GM23338 (cell line): ENCODE measurements at regions not wholly inside any gene's neighbourhood (a gene's known extent, or its start where the extent isn't known, plus 50 kb on each side); places are given as distances from the start of the nearest gene placed in this dataset.
"Not testable (repeated sequence)": the region's sequence is repeated elsewhere in the genome, so short reads cannot be mapped to it uniquely, and the experiment has no call there.

Experiments
- ATAC-seq: fragments of 200-7000 bp; cut with Tn5 transposase; 3 replicates; pipeline ENCODE4 v1.9.1; 2020
- DNase-seq: peaks from one replicate; pipeline ENCODE4 v3.0.0-alpha.2; 2015; ENCODE audit warnings: low spot score
- H2AFZ ChIP-seq: fragments of 200-600 bp; sonication (generic); 2 replicates; pipeline ENCODE4 v1.8.0; 2016; ENCODE audit warnings: antibody characterized with exemption, mild to moderate bottlenecking, moderate library complexity
- H3F3A ChIP-seq: fragments of 200-600 bp; sonication (generic); replicated peaks from 2 replicates; pipeline ENCODE4 v1.8.0; 2017; ENCODE audit warnings: antibody characterized with exemption, mixed run types, low read depth
- H3K27ac ChIP-seq: fragments of 200-600 bp; sonication (generic); 2 replicates; pipeline ENCODE4 v1.6.1; 2016; ENCODE audit warnings: low read depth
- H3K27me3 ChIP-seq: fragments of 200-600 bp; sonication (generic); 2 replicates; pipeline ENCODE4 v1.8.0; 2016; ENCODE audit warnings: mild to moderate bottlenecking, mixed run types, moderate library complexity; ENCODE audit not compliant: insufficient read depth
- H3K36me3 ChIP-seq: fragments of 200-600 bp; sonication (generic); 2 replicates; pipeline ENCODE4 v1.8.0; 2016; ENCODE audit warnings: mild to moderate bottlenecking; ENCODE audit not compliant: insufficient read depth
- H3K4me1 ChIP-seq: fragments of 200-600 bp; sonication (generic); 2 replicates; pipeline ENCODE4 v1.8.0; 2016; ENCODE audit warnings: mild to moderate bottlenecking, moderate library complexity; ENCODE audit not compliant: insufficient read depth
- H3K4me2 ChIP-seq: fragments of 200-600 bp; sonication (generic); 2 replicates; pipeline ENCODE4 v1.7.1; 2017; ENCODE audit warnings: mixed run types
- H3K4me3 ChIP-seq: fragments of 200-600 bp; sonication (generic); 2 replicates; pipeline ENCODE4 v1.6.1; 2016; ENCODE audit warnings: mixed run types
- H3K79me2 ChIP-seq: fragments of 200-600 bp; sonication (generic); replicated peaks from 2 replicates; pipeline ENCODE4 v1.8.0; 2017; ENCODE audit warnings: mild to moderate bottlenecking; ENCODE audit not compliant: insufficient read depth
- H3K9me2 ChIP-seq: fragments of 200-600 bp; sonication (generic); 2 replicates; pipeline ENCODE4 v1.8.0; 2017; ENCODE audit not compliant: insufficient read depth
- H4K20me1 ChIP-seq: fragments of 200-600 bp; sonication (generic); replicated peaks from 2 replicates; pipeline ENCODE4 v1.8.0; 2017; ENCODE audit warnings: mild to moderate bottlenecking; ENCODE audit not compliant: insufficient read depth
- H3K27ac Mint-ChIP-seq: 2 replicates; pipeline ENCODE4 v1.8.0; 2020; ENCODE audit warnings: inconsistent platforms, mild to moderate bottlenecking, moderate library complexity, mixed read lengths
- H3K27me3 Mint-ChIP-seq: 3 replicates; pipeline ENCODE4 v1.8.0; 2022; ENCODE audit warnings: low read depth, mild to moderate bottlenecking, moderate library complexity, mixed read lengths, inconsistent platforms; ENCODE audit not compliant: insufficient read depth, poor library complexity
- H3K36me3 Mint-ChIP-seq: 3 replicates; pipeline ENCODE4 v1.8.0; 2021; ENCODE audit warnings: low read depth, mild to moderate bottlenecking, inconsistent platforms, moderate library complexity, mixed read lengths
- H3K4me1 Mint-ChIP-seq: 3 replicates; pipeline ENCODE4 v1.8.0; 2020; ENCODE audit warnings: mild to moderate bottlenecking, inconsistent platforms, mixed read lengths
- H3K4me3 Mint-ChIP-seq: 3 replicates; pipeline ENCODE4 v1.8.0; 2021; ENCODE audit warnings: moderate library complexity, mild to moderate bottlenecking, inconsistent platforms, mixed read lengths
- H3K9me3 Mint-ChIP-seq: 3 replicates; pipeline ENCODE4 v1.8.0; 2020; ENCODE audit warnings: moderate library complexity, mild to moderate bottlenecking, inconsistent platforms, mixed read lengths
- CREB1 ChIP-seq: fragments of 250-450 bp; sonication (Bioruptor Pico); IDR thresholded peaks from 2 replicates; pipeline ENCODE4 v1.5.0; 2020; ENCODE audit warnings: low read depth, mild to moderate bottlenecking, moderate library complexity
- EZH2 ChIP-seq: fragments of 200-600 bp; sonication (generic); IDR thresholded peaks from one replicate; pipeline ENCODE4 v1.8.0; 2017; ENCODE audit warnings: antibody characterized with exemption, mild to moderate bottlenecking, low read depth; ENCODE audit not compliant: unreplicated experiment
- STAT1 ChIP-seq: IDR thresholded peaks from one replicate; pipeline ENCODE4 v1.6.1; 2016; ENCODE audit warnings: antibody characterized with exemption; ENCODE audit not compliant: unreplicated experiment
- ZNF331 ChIP-seq: fragments of 250-450 bp; sonication (Bioruptor Pico); IDR thresholded peaks from 2 replicates; pipeline ENCODE4 v1.5.0; 2020; ENCODE audit warnings: low read depth, mild to moderate bottlenecking, moderate library complexity
- TF ChIP-seq, protein P1 (sequence below), 2 experiments: fragments of 200-600 bp in 1 of 2; sonication (generic) in 1 of 2; conservative IDR thresholded peaks; 2 replicates each; pipeline versions ENCODE4 v1.5.1 to v1.6.1; 2016 to 2017; ENCODE audit warnings: antibody characterized with exemption in 2 of 2, low read depth in 2 of 2, mild to moderate bottlenecking in 2 of 2, moderate library complexity in 1 of 2
- TF ChIP-seq, protein P2 (sequence below): IDR thresholded peaks from one replicate; pipeline ENCODE4 v1.6.1; 2018; ENCODE audit warnings: antibody characterized with exemption; ENCODE audit not compliant: unreplicated experiment
- TF ChIP-seq, protein P3 (sequence below): fragments of 250-450 bp; sonication (Bioruptor Pico); IDR thresholded peaks from 2 replicates; pipeline ENCODE4 v1.5.0; 2020; ENCODE audit warnings: mild to moderate bottlenecking, moderate library complexity

DNA sequence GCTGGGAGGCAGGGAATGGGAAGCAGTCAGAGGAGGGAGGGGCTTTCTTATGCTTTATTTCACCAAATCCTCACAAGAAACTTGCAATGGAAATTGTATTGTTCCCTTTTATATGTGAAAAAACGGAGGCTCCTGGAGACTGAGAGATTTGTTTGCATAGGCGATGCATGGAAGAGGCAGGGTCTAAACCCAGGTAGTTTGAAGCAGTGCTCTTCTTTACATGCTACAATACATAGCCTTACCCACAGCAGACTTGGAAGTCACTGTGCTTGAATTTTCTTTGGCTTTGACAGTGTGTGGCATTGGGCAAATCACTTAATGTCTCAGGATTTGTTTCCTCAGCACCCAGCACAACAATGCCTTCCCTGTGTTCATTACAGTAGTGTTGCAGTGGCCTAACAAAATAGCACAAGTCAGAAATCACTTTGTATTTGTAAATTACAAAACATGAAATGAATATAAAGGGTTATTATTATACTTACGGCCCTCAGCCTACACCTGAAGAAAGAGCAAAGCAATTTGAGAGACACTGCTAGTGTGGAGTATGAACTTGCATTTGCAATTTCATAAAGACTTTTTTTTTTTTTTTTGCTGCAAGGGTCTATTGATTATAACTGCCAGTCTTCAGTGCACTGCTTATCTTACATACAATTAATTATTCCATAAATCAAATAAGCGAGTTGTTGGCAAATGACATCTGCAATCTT, 646.4 kb upstream of the KCNMB2 start (continued):
- TF ChIP-seq, protein P1, sequence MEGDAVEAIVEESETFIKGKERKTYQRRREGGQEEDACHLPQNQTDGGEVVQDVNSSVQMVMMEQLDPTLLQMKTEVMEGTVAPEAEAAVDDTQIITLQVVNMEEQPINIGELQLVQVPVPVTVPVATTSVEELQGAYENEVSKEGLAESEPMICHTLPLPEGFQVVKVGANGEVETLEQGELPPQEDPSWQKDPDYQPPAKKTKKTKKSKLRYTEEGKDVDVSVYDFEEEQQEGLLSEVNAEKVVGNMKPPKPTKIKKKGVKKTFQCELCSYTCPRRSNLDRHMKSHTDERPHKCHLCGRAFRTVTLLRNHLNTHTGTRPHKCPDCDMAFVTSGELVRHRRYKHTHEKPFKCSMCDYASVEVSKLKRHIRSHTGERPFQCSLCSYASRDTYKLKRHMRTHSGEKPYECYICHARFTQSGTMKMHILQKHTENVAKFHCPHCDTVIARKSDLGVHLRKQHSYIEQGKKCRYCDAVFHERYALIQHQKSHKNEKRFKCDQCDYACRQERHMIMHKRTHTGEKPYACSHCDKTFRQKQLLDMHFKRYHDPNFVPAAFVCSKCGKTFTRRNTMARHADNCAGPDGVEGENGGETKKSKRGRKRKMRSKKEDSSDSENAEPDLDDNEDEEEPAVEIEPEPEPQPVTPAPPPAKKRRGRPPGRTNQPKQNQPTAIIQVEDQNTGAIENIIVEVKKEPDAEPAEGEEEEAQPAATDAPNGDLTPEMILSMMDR (conservative IDR thresholded peaks at IDR 0.05; ENCODE audit: low read depth in 2 of 2) = no peak
- TF ChIP-seq, protein P2, sequence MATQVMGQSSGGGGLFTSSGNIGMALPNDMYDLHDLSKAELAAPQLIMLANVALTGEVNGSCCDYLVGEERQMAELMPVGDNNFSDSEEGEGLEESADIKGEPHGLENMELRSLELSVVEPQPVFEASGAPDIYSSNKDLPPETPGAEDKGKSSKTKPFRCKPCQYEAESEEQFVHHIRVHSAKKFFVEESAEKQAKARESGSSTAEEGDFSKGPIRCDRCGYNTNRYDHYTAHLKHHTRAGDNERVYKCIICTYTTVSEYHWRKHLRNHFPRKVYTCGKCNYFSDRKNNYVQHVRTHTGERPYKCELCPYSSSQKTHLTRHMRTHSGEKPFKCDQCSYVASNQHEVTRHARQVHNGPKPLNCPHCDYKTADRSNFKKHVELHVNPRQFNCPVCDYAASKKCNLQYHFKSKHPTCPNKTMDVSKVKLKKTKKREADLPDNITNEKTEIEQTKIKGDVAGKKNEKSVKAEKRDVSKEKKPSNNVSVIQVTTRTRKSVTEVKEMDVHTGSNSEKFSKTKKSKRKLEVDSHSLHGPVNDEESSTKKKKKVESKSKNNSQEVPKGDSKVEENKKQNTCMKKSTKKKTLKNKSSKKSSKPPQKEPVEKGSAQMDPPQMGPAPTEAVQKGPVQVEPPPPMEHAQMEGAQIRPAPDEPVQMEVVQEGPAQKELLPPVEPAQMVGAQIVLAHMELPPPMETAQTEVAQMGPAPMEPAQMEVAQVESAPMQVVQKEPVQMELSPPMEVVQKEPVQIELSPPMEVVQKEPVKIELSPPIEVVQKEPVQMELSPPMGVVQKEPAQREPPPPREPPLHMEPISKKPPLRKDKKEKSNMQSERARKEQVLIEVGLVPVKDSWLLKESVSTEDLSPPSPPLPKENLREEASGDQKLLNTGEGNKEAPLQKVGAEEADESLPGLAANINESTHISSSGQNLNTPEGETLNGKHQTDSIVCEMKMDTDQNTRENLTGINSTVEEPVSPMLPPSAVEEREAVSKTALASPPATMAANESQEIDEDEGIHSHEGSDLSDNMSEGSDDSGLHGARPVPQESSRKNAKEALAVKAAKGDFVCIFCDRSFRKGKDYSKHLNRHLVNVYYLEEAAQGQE = no peak
- no peak for TF ChIP-seq CREB1 (CRISPR knock-in tag)
- TF ChIP-seq ZNF331 (CRISPR knock-in tag) = no peak

DNA sequence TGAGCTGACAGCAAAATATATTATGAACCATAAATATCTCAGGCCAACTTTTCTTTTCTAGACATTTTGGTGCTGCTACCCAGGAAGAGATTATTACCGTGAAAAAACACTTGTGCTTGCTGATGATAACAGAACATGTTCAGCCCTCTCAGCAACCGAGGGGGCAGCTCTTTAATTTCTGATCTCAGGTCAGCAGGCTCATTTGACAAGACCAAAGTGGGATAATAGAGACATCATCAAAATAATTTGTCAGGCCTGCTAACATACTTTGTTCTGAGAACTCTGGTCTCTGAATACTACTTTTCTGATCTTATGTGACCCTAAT, 645.9 kb upstream of the KCNMB2 start:
- Histone ChIP-seq H4K20me1 (no peaks in the 10 kb centered on the region), H3K27ac (no peak overlapping the region), H3K79me2 (no peaks in the 10 kb centered on the region), H3K4me1 (no peaks in the 10 kb centered on the region), H3K4me3 (no peak overlapping the region), H3F3A (no peaks in the 10 kb centered on the region), H2AFZ (no peak overlapping the region), H3K27me3 (no peaks in the 10 kb centered on the region), H3K4me2 (no peak overlapping the region), H3K9me2 (no peaks in the 10 kb centered on the region), H3K36me3 (no peaks in the 10 kb centered on the region)
- no peaks in the 10 kb centered on the region for H3K27me3 Mint-ChIP-seq
- H3K27ac Mint-ChIP-seq = no peak overlapping the region
- H3K4me3 Mint-ChIP-seq = no peak overlapping the region
- ATAC-seq = no peak
- no peaks in the 10 kb centered on the region; the same call in 2 of the 3 replicates for H3K9me3 Mint-ChIP-seq
- no peak for DNase-seq
- no peak for TF ChIP-seq CREB1 (CRISPR knock-in tag)
- TF ChIP-seq, protein P3, sequence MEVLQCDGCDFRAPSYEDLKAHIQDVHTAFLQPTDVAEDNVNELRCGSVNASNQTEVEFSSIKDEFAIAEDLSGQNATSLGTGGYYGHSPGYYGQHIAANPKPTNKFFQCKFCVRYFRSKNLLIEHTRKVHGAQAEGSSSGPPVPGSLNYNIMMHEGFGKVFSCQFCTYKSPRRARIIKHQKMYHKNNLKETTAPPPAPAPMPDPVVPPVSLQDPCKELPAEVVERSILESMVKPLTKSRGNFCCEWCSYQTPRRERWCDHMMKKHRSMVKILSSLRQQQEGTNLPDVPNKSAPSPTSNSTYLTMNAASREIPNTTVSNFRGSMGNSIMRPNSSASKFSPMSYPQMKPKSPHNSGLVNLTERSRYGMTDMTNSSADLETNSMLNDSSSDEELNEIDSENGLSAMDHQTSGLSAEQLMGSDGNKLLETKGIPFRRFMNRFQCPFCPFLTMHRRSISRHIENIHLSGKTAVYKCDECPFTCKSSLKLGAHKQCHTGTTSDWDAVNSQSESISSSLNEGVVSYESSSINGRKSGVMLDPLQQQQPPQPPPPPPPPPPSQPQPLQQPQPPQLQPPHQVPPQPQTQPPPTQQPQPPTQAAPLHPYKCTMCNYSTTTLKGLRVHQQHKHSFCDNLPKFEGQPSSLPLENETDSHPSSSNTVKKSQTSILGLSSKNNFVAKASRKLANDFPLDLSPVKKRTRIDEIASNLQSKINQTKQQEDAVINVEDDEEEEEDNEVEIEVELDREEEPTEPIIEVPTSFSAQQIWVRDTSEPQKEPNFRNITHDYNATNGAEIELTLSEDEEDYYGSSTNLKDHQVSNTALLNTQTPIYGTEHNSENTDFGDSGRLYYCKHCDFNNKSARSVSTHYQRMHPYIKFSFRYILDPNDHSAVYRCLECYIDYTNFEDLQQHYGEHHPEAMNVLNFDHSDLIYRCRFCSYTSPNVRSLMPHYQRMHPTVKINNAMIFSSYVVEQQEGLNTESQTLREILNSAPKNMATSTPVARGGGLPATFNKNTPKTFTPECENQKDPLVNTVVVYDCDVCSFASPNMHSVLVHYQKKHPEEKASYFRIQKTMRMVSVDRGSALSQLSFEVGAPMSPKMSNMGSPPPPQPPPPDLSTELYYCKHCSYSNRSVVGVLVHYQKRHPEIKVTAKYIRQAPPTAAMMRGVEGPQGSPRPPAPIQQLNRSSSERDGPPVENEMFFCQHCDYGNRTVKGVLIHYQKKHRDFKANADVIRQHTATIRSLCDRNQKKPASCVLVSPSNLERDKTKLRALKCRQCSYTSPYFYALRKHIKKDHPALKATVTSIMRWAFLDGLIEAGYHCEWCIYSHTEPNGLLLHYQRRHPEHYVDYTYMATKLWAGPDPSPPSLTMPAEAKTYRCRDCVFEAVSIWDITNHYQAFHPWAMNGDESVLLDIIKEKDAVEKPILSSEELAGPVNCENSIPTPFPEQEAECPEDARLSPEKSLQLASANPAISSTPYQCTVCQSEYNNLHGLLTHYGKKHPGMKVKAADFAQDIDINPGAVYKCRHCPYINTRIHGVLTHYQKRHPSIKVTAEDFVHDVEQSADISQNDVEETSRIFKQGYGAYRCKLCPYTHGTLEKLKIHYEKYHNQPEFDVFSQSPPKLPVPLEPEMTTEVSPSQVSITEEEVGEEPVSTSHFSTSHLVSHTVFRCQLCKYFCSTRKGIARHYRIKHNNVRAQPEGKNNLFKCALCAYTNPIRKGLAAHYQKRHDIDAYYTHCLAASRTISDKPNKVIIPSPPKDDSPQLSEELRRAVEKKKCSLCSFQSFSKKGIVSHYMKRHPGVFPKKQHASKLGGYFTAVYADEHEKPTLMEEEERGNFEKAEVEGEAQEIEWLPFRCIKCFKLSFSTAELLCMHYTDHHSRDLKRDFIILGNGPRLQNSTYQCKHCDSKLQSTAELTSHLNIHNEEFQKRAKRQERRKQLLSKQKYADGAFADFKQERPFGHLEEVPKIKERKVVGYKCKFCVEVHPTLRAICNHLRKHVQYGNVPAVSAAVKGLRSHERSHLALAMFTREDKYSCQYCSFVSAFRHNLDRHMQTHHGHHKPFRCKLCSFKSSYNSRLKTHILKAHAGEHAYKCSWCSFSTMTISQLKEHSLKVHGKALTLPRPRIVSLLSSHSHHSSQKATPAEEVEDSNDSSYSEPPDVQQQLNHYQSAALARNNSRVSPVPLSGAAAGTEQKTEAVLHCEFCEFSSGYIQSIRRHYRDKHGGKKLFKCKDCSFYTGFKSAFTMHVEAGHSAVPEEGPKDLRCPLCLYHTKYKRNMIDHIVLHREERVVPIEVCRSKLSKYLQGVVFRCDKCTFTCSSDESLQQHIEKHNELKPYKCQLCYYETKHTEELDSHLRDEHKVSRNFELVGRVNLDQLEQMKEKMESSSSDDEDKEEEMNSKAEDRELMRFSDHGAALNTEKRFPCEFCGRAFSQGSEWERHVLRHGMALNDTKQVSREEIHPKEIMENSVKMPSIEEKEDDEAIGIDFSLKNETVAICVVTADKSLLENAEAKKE (CRISPR knock-in tag) = no peak
- TF ChIP-seq EZH2 = no peak
- no peak for TF ChIP-seq STAT1
- H3K4me1 Mint-ChIP-seq = no peaks in the 10 kb centered on the region
- no peaks in the 10 kb centered on the region for H3K36me3 Mint-ChIP-seq

DNA sequence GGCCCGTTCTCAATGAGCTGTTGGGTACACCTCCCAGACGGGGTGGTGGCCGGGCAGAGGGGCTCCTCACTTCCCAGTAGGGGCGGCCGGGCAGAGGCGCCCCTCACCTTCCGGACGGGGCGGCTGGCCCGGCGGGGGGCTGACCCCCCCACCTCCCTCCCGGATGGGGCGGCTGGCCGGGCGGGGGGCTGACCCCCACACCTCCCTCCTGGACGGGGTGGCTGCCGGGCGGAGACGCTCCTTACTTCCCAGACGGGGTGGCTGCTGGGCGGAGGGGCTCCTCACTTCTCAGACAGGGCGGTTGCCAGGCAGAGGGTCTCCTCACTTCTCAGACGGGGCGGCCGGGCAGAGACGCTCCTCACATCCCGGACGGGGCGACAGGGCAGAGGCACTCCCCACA, 644.7 kb upstream of the KCNMB2 start:
- not testable (repeated sequence) for H3K4me2 ChIP-seq, ATAC-seq, H3K27ac Mint-ChIP-seq, H3K9me2 ChIP-seq, DNase-seq, H2AFZ ChIP-seq, H4K20me1 ChIP-seq, H3K27me3 Mint-ChIP-seq, H3K36me3 Mint-ChIP-seq, H3K4me1 Mint-ChIP-seq, H3K27me3 ChIP-seq, H3K4me3 ChIP-seq, H3K4me1 ChIP-seq, H3K79me2 ChIP-seq, H3K4me3 Mint-ChIP-seq, H3K27ac ChIP-seq, H3K9me3 Mint-ChIP-seq, H3K36me3 ChIP-seq, H3F3A ChIP-seq
